ENCODE measurements at regions not wholly inside any gene's neighbourhood (a gene's known extent, or its start where the extent isn't known, plus 50 kb on each side); places are given as distances from the start of the nearest gene placed in this dataset.

DNA sequence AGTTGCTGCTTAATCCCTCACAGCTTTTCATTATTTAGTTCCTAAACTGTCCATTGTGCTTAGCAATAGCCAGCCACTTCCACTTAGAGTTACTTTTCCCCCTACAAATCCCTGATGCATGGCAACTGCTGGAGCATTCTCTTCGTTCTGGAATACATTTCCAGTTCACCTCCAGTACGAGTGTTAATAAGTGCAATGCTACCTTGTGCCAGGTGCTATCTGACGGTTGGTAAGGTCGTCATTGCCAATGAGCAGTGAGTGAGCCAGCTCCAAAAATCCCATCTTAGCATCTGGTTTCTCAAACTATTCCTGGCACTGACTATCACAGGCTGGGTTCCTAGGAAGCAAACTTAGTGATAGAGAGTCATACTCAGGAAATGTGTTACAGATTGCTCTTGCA is 114.1 kb upstream of the ADGRF1 start:
- TF ChIP-seq, protein P1, sequence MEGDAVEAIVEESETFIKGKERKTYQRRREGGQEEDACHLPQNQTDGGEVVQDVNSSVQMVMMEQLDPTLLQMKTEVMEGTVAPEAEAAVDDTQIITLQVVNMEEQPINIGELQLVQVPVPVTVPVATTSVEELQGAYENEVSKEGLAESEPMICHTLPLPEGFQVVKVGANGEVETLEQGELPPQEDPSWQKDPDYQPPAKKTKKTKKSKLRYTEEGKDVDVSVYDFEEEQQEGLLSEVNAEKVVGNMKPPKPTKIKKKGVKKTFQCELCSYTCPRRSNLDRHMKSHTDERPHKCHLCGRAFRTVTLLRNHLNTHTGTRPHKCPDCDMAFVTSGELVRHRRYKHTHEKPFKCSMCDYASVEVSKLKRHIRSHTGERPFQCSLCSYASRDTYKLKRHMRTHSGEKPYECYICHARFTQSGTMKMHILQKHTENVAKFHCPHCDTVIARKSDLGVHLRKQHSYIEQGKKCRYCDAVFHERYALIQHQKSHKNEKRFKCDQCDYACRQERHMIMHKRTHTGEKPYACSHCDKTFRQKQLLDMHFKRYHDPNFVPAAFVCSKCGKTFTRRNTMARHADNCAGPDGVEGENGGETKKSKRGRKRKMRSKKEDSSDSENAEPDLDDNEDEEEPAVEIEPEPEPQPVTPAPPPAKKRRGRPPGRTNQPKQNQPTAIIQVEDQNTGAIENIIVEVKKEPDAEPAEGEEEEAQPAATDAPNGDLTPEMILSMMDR (IDR thresholded peaks at IDR 0.05): no peak
- TF ChIP-seq, protein P2, sequence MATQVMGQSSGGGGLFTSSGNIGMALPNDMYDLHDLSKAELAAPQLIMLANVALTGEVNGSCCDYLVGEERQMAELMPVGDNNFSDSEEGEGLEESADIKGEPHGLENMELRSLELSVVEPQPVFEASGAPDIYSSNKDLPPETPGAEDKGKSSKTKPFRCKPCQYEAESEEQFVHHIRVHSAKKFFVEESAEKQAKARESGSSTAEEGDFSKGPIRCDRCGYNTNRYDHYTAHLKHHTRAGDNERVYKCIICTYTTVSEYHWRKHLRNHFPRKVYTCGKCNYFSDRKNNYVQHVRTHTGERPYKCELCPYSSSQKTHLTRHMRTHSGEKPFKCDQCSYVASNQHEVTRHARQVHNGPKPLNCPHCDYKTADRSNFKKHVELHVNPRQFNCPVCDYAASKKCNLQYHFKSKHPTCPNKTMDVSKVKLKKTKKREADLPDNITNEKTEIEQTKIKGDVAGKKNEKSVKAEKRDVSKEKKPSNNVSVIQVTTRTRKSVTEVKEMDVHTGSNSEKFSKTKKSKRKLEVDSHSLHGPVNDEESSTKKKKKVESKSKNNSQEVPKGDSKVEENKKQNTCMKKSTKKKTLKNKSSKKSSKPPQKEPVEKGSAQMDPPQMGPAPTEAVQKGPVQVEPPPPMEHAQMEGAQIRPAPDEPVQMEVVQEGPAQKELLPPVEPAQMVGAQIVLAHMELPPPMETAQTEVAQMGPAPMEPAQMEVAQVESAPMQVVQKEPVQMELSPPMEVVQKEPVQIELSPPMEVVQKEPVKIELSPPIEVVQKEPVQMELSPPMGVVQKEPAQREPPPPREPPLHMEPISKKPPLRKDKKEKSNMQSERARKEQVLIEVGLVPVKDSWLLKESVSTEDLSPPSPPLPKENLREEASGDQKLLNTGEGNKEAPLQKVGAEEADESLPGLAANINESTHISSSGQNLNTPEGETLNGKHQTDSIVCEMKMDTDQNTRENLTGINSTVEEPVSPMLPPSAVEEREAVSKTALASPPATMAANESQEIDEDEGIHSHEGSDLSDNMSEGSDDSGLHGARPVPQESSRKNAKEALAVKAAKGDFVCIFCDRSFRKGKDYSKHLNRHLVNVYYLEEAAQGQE (IDR thresholded peaks at IDR 0.05; ENCODE audit: insufficient read depth in 1 of 2, low read depth in 2 of 2, low read length in 1 of 2): no peak
- TF ChIP-seq POLR2AphosphoS5 (IDR thresholded peaks at IDR 0.05; ENCODE audit: low read depth, low read length): no peak
